Uterus (tissue), 3 donors: ENCODE measurements at regions not wholly inside any gene's neighbourhood (a gene's known extent, or its start where the extent isn't known, plus 50 kb on each side); places are given as distances from the start of the nearest gene placed in this dataset.

Source experiments
- DNase-seq, 2 donors: peaks; one replicate each; pipeline ENCODE4 v3.0.0-alpha.2; 2019 to 2020
- H3K27ac ChIP-seq, 2 donors: fragments of 200-600 bp; sonication (generic); 1 replicate in 1 of 2; 2 replicates in 1 of 2; pipeline ENCODE4 v1.5.1; 2016 to 2018
- H3K27me3 ChIP-seq, 2 donors: fragments of 200-600 bp; sonication (generic); one replicate each; pipeline ENCODE4 v1.5.1; 2018 to 2019; ENCODE audit warnings: control low read depth in 1 of 2
- H3K36me3 ChIP-seq, 2 donors: fragments of 200-600 bp; sonication (generic); one replicate each; pipeline ENCODE4 v1.5.1; 2019; ENCODE audit warnings: control low read depth in 1 of 2
- H3K4me1 ChIP-seq, 2 donors: fragments of 200-600 bp; sonication (generic); one replicate each; pipeline ENCODE4 v1.5.1; 2018 to 2019; ENCODE audit warnings: control low read depth in 1 of 2
- H3K4me3 ChIP-seq, 2 donors: fragments of 200-600 bp; sonication (generic); 1 replicate in 1 of 2; 2 replicates in 1 of 2; pipeline ENCODE4 v1.5.1; 2018 to 2019; ENCODE audit warnings: mild to moderate bottlenecking in 1 of 2
- H3K9me3 ChIP-seq, 2 donors: fragments of 200-600 bp; sonication (generic); one replicate each; pipeline ENCODE4 v1.5.1; 2019; ENCODE audit warnings: control low read depth in 1 of 2
- POLR2A ChIP-seq, 2 donors: fragments of 450-650 bp; IDR thresholded peaks; one replicate each; pipeline ENCODE4 v1.6.1; 2016; ENCODE audit warnings: antibody characterized with exemption in 2 of 2, mild to moderate bottlenecking in 1 of 2, moderate library complexity in 1 of 2
- intact Hi-C: fragments of 100-400 bp; cut with DNase I; formaldehyde crosslinking; loops from one replicate; pipeline ENCODE4 v1.15.1; 2023; ENCODE audit warnings: low total_unique reads
- TF ChIP-seq, protein P1 (sequence below), 4 experiments: fragments of 200-600 bp in 2 of 4; fragments of 450-650 bp in 2 of 4; sonication (generic) in 2 of 4; IDR thresholded peaks; one replicate each; pipeline ENCODE4 v1.5.1; 2016 to 2019; ENCODE audit warnings: antibody characterized with exemption in 4 of 4, mild to moderate bottlenecking in 2 of 4, moderate library complexity in 1 of 4
- donor health status: DM: yes; HTN: yes; CAD: no.

DNA sequence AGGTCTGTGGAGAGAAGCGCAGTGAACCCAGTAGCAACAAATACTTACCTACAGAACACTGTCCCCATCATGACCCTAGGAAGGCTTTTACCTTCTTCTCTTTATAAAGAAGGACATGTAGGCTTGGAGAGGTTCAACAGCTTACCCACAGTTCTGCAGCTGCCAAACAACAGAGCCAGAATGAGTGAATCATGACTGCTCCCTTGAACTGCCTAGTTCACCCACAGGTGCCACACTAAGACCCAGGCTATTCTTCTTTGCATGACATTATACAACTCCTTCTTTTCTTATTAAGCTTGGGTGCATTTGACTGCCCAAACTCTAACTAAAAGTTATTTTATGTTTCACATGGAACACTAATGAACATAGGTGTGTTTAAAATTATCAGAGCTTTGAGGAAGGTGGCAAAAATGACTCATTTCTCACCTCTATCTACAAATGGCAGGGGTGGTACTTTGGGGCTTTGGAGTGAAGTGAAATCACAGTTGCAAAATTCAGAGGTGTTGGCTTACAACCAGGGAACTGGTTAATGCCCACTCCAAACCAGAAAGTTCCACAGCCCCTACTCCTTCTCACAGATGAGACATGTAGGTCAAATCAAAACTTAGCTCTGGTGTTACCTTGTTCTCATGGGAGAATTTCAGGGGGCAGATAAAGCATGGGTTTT lies 201.6 kb downstream of the SEMA6A start:
- intact Hi-C loops, result no loop called here
- TF ChIP-seq POLR2A (IDR thresholded peaks at IDR 0.05), result no peak
- TF ChIP-seq, protein P1, sequence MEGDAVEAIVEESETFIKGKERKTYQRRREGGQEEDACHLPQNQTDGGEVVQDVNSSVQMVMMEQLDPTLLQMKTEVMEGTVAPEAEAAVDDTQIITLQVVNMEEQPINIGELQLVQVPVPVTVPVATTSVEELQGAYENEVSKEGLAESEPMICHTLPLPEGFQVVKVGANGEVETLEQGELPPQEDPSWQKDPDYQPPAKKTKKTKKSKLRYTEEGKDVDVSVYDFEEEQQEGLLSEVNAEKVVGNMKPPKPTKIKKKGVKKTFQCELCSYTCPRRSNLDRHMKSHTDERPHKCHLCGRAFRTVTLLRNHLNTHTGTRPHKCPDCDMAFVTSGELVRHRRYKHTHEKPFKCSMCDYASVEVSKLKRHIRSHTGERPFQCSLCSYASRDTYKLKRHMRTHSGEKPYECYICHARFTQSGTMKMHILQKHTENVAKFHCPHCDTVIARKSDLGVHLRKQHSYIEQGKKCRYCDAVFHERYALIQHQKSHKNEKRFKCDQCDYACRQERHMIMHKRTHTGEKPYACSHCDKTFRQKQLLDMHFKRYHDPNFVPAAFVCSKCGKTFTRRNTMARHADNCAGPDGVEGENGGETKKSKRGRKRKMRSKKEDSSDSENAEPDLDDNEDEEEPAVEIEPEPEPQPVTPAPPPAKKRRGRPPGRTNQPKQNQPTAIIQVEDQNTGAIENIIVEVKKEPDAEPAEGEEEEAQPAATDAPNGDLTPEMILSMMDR (IDR thresholded peaks at IDR 0.05), result no peak
- no peaks in the 10 kb centered on the region for H3K4me1 ChIP-seq
- no peak overlapping the region for H3K4me3 ChIP-seq
- H3K27ac ChIP-seq, result peak overlapping the region in 1 of 2 donors; percentile 56
- no peak for DNase-seq
- no peaks in the 10 kb centered on the region for H3K9me3 ChIP-seq
- no peaks in the 10 kb centered on the region for H3K27me3 ChIP-seq
- no peaks in the 10 kb centered on the region for H3K36me3 ChIP-seq

DNA sequence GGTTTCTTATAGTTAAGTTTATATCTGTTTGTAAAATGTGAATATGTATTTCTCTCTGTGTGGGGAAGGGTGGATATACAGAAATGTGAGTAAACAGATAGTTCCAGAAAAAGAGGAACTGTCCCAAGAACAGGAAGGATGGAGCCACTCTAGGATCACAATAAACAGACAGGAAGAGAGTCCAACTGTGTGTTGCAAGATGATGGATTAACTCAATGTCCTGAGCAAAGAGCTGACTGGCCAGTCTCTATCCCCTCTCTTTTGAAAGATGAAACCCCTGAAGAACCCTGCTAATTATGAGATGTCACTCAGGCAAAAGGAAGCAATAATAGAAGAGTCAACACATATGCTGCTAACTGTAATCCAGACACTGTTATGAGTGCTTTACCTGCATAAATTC lies 202.7 kb downstream of the SEMA6A start:
- no peak for TF ChIP-seq POLR2A (IDR thresholded peaks at IDR 0.05)
- TF ChIP-seq, protein P1 (IDR thresholded peaks at IDR 0.05), result no peak
- no peaks in the 10 kb centered on the region for H3K27me3 ChIP-seq
- H3K9me3 ChIP-seq, result no peaks in the 10 kb centered on the region
- H3K27ac ChIP-seq, result peak overlapping the region in 1 of 2 donors; percentile 56
- no peak for DNase-seq
- no peaks in the 10 kb centered on the region for H3K36me3 ChIP-seq
- H3K4me1 ChIP-seq, result no peaks in the 10 kb centered on the region
- no peak overlapping the region for H3K4me3 ChIP-seq
- intact Hi-C loops, result no loop called here

DNA sequence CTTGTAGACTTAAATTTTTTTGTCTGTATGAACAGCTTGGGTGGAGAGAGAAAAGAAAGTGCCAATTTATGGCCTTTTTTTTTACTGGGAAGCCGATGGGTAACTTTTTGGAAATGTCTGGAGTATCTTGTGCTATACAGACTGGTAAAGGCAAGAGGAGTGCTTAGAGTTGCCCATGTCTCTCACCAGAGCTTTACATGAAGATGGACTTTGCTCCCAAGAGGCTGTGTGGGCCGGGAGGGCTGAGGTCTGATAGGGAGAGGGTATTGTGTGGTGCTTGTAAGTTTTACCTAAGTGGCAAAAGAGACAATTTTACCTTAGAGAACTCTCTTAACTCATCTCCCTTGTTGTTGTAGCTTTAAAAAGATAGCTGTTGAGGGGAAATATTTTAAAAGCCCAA lies 203.2 kb downstream of the SEMA6A start:
- intact Hi-C loops, result no loop called here
- H3K27me3 ChIP-seq, result no peaks in the 10 kb centered on the region
- H3K9me3 ChIP-seq, result no peaks in the 10 kb centered on the region
- no peak for DNase-seq
- no peak overlapping the region for H3K4me3 ChIP-seq
- H3K36me3 ChIP-seq, result no peaks in the 10 kb centered on the region
- H3K27ac ChIP-seq, result peak overlapping the region; percentile 29 to 56
- TF ChIP-seq, protein P1 (IDR thresholded peaks at IDR 0.05), result no peak
- no peak for TF ChIP-seq POLR2A (IDR thresholded peaks at IDR 0.05)
- no peaks in the 10 kb centered on the region for H3K4me1 ChIP-seq

DNA sequence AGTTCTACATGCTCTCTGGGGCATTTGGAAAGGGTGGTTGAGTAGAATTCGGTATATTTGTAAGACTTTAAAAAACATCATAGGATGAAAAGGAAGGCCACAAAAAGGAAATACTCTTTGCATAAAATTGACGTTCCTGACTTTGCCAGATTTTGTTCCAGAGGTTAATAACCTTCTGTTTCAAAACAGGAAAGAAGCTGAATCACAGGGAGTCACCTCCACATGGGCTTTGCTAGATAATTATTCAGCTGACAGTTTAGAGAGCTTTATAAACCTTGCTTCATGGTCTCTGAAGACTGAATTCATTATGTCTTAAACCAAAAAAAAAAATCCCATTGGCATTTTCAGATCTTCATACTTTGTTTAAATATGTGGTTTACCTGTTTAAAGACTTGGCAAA lies 203.7 kb downstream of the SEMA6A start:
- Histone ChIP-seq H3K4me3 (no peak overlapping the region), H3K4me1 (no peaks in the 10 kb centered on the region), H3K27me3 (no peaks in the 10 kb centered on the region), H3K27ac (peak overlapping the region in 1 of 2 donors; percentile 56), H3K9me3 (no peaks in the 10 kb centered on the region), H3K36me3 (no peaks in the 10 kb centered on the region)
- DNase-seq, result no peak
- intact Hi-C loops, result no loop called here
- TF ChIP-seq, protein P1 (IDR thresholded peaks at IDR 0.05), result no peak
- TF ChIP-seq POLR2A (IDR thresholded peaks at IDR 0.05), result no peak

DNA sequence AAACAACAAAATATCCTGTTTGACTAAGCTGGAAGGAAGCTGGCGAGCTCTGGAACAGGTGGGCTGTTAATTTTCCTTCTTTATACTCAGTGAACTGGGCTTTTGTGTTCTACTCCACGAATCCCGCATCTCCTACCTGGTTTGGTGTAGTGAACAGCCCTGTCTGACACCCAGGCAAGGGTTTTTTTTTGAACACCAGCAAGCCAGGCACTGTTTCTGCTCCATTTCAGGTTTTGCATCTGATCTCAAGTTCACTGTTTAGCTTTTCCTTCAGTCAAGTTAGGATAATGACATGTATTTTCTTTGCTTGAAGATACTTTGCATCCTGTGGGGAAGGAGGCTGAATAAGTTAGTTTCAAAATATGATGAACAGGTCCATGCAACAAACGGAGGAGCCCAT lies 204.5 kb downstream of the SEMA6A start:
- intact Hi-C loops, result no loop called here
- DNase-seq, result no peak
- Histone ChIP-seq H3K36me3 (no peaks in the 10 kb centered on the region), H3K4me3 (no peak overlapping the region), H3K27me3 (no peaks in the 10 kb centered on the region), H3K4me1 (no peaks in the 10 kb centered on the region), H3K27ac (peak overlapping the region in 1 of 2 donors; percentile 56), H3K9me3 (no peaks in the 10 kb centered on the region)
- TF ChIP-seq, protein P1 (IDR thresholded peaks at IDR 0.05), result no peak
- TF ChIP-seq POLR2A (IDR thresholded peaks at IDR 0.05), result no peak
